OCI-LY3 (cell line): ENCODE measurements at regions not wholly inside any gene's neighbourhood (a gene's known extent, or its start where the extent isn't known, plus 50 kb on each side); places are given as distances from the start of the nearest gene placed in this dataset.

Experiments
- H2AFZ ChIP-seq: fragments of 200-600, 300-600 bp; shearing (Covaris generic); 2 replicates; pipeline ENCODE4 v1.6.0; 2014; ENCODE audit warnings: antibody characterized with exemption, low read depth, low read length
- H3K27ac ChIP-seq: fragments of 200-600, 300-600 bp; sonication (generic); 2 replicates; pipeline ENCODE4 v1.5.1; 2014; ENCODE audit warnings: mild to moderate bottlenecking, low read length, moderate library complexity, mixed read lengths
- H3K27me3 ChIP-seq: fragments of 200-600, 300-600 bp; sonication (generic); 2 replicates; pipeline ENCODE4 v1.6.1; 2014; ENCODE audit warnings: low read depth, low read length, mixed read lengths
- H3K36me3 ChIP-seq: fragments of 200-600, 300-600 bp; sonication (generic); replicated peaks from 2 replicates; pipeline ENCODE3; 2014; ENCODE audit warnings: low read depth, low read length, mixed read lengths
- H3K4me1 ChIP-seq: fragments of 300-600, 200-600 bp; sonication (generic); 2 replicates; pipeline ENCODE4 v1.6.1; 2014; ENCODE audit warnings: low read length, mixed read lengths
- H3K4me2 ChIP-seq: fragments of 200-600, 300-600 bp; sonication (generic); 2 replicates; pipeline ENCODE4 v1.6.1; 2014; ENCODE audit warnings: low read length, mixed read lengths
- H3K4me3 ChIP-seq: fragments of 300-600, 200-600 bp; sonication (generic); 2 replicates; pipeline ENCODE4 v1.5.1; 2014; ENCODE audit warnings: antibody characterized with exemption, mild to moderate bottlenecking, low read length, moderate library complexity
- H3K79me2 ChIP-seq: fragments of 300-600, 200-600 bp; shearing (Covaris generic); 2 replicates; pipeline ENCODE4 v1.6.1; 2014; ENCODE audit warnings: mild to moderate bottlenecking, low read length, mixed read lengths
- H3K9ac ChIP-seq: fragments of 300-600, 200-600 bp; shearing (Covaris generic); 2 replicates; pipeline ENCODE4 v1.6.0; 2014; ENCODE audit warnings: mild to moderate bottlenecking, low read length, moderate library complexity
- H3K9me3 ChIP-seq: fragments of 200-600, 300-600 bp; shearing (Covaris generic); 2 replicates; pipeline ENCODE4 v1.6.1; 2014; ENCODE audit warnings: low read length, mixed read lengths; ENCODE audit not compliant: insufficient read depth
- H4K20me1 ChIP-seq: fragments of 200-600, 300-600 bp; sonication (generic); 2 replicates; pipeline ENCODE4 v1.6.1; 2016; ENCODE audit warnings: low read length, mixed read lengths; ENCODE audit not compliant: insufficient read depth
- EZH2phosphoT487 ChIP-seq: fragments of 200-600 bp; shearing (Covaris generic); IDR thresholded peaks from 2 replicates; pipeline ENCODE4 v1.6.1; 2018; ENCODE audit warnings: antibody characterized with exemption, mixed run types, low read depth
- TF ChIP-seq, protein P1 (sequence below): fragments of 200-600, 300-600 bp; sonication (generic); IDR thresholded peaks from 2 replicates; pipeline ENCODE4 v1.5.1; 2014; ENCODE audit warnings: antibody characterized with exemption, low read length, low read depth

- TF ChIP-seq, protein P1, sequence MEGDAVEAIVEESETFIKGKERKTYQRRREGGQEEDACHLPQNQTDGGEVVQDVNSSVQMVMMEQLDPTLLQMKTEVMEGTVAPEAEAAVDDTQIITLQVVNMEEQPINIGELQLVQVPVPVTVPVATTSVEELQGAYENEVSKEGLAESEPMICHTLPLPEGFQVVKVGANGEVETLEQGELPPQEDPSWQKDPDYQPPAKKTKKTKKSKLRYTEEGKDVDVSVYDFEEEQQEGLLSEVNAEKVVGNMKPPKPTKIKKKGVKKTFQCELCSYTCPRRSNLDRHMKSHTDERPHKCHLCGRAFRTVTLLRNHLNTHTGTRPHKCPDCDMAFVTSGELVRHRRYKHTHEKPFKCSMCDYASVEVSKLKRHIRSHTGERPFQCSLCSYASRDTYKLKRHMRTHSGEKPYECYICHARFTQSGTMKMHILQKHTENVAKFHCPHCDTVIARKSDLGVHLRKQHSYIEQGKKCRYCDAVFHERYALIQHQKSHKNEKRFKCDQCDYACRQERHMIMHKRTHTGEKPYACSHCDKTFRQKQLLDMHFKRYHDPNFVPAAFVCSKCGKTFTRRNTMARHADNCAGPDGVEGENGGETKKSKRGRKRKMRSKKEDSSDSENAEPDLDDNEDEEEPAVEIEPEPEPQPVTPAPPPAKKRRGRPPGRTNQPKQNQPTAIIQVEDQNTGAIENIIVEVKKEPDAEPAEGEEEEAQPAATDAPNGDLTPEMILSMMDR = no peak
- TF ChIP-seq EZH2phosphoT487 = no peak
- H3K27me3 ChIP-seq = no peaks in the 10 kb centered on the region
- H2AFZ ChIP-seq = no peak overlapping the region
- no peak overlapping the region for H3K4me3 ChIP-seq
- H3K9me3 ChIP-seq = no peaks in the 10 kb centered on the region
- H3K79me2 ChIP-seq = no peaks in the 10 kb centered on the region
- no peaks in the 10 kb centered on the region for H3K36me3 ChIP-seq
- H3K27ac ChIP-seq = no peak overlapping the region
- H3K4me2 ChIP-seq = no peak overlapping the region
- no peaks in the 10 kb centered on the region for H4K20me1 ChIP-seq
- no peak overlapping the region for H3K9ac ChIP-seq
- H3K4me1 ChIP-seq = no peaks in the 10 kb centered on the region
Measured at GRCh38 chr9:73805111-73805510, 653.4 kb downstream of the ANXA1 start.

DNA sequence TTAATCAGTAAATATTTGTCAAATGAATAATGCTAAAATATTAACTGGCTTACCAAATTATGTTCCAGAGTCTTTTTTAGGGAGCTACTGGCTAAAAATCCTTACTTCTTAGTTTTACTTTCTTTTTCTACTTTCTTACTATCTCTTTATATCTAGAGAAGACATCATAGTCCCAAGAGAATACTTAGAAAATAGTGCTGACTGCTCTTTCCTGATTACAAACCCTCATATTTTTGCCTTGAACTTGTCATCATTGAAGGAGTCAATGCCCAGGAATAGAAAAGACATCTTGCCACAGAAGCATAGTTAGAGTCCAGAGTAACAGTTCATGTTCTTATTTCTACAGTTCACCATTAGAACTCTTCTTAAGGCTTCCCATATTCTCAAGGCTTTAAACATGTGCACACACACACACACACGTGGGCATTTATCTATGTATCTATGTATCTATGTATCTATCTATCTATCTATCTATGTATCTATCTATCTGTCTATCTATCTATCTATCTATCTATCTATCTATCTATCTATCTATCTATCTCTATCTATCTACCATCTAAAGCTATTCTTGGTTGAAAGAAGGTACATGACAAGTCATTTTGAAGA is 654.3 kb downstream of the ANXA1 start:
- Histone ChIP-seq H3K27ac (no peak overlapping the region), H3K4me1 (no peaks in the 10 kb centered on the region), H3K9ac (no peak overlapping the region), H2AFZ (no peak overlapping the region), H3K4me3 (no peak overlapping the region), H4K20me1 (no peaks in the 10 kb centered on the region), H3K79me2 (no peaks in the 10 kb centered on the region), H3K9me3 (no peaks in the 10 kb centered on the region), H3K4me2 (no peak overlapping the region), H3K36me3 (no peaks in the 10 kb centered on the region), H3K27me3 (no peaks in the 10 kb centered on the region)
- TF ChIP-seq, protein P1 = no peak
- TF ChIP-seq EZH2phosphoT487 = no peak

- TF ChIP-seq EZH2phosphoT487 = no peak
- TF ChIP-seq, protein P1 = no peak
Measured at GRCh38 chr9:73806876-73807275, 655.2 kb downstream of the ANXA1 start.

GRCh38 chr9:73807952-73808351 is 656.3 kb downstream of the ANXA1 start:
- Histone ChIP-seq H2AFZ (no peak overlapping the region), H3K9ac (no peak overlapping the region), H3K4me2 (no peak overlapping the region), H4K20me1 (no peaks in the 10 kb centered on the region), H3K36me3 (no peaks in the 10 kb centered on the region), H3K9me3 (no peaks in the 10 kb centered on the region), H3K4me3 (no peak overlapping the region), H3K27ac (no peak overlapping the region), H3K79me2 (no peaks in the 10 kb centered on the region), H3K4me1 (no peaks in the 10 kb centered on the region), H3K27me3 (no peaks in the 10 kb centered on the region)
- TF ChIP-seq, protein P1 = no peak
- no peak for TF ChIP-seq EZH2phosphoT487

More at GRCh38 chr9:73806876-73807275, 655.2 kb downstream of the ANXA1 start:
- Histone ChIP-seq H3K4me1 (no peaks in the 10 kb centered on the region), H3K4me3 (no peak overlapping the region), H2AFZ (no peak overlapping the region), H3K79me2 (no peaks in the 10 kb centered on the region), H4K20me1 (no peaks in the 10 kb centered on the region), H3K9ac (no peak overlapping the region), H3K4me2 (no peak overlapping the region), H3K36me3 (no peaks in the 10 kb centered on the region), H3K9me3 (no peaks in the 10 kb centered on the region), H3K27me3 (no peaks in the 10 kb centered on the region), H3K27ac (no peak overlapping the region)
